RWPE2 (cell line): ENCODE measurements at regions not wholly inside any gene's neighbourhood (a gene's known extent, or its start where the extent isn't known, plus 50 kb on each side); places are given as distances from the start of the nearest gene placed in this dataset.

Source experiments
- ATAC-seq: fragments of 200-7000 bp; cut with Tn5 transposase; 3 replicates; pipeline ENCODE4 v1.9.1; 2021; ENCODE audit warnings: low read depth
- DNase-seq: peaks from one replicate; pipeline ENCODE4 v3.0.0-alpha.2; 2020; ENCODE audit warnings: low spot score
- H3K27ac ChIP-seq: fragments of 450-650 bp; 2 replicates; pipeline ENCODE4 v1.5.1; 2017; ENCODE audit warnings: mild to moderate bottlenecking; ENCODE audit not compliant: poor library complexity, severe bottlenecking
- H3K27me3 ChIP-seq: fragments of 250-450 bp; sonication (Bioruptor Pico); 2 replicates; pipeline ENCODE4 v1.5.1; 2021; ENCODE audit warnings: mild to moderate bottlenecking, moderate library complexity; ENCODE audit not compliant: insufficient read depth, poor library complexity, severe bottlenecking
- H3K36me3 ChIP-seq: fragments of 250-450 bp; sonication (Bioruptor Pico); 2 replicates; pipeline ENCODE4 v1.5.1; 2020; ENCODE audit warnings: low read depth, mild to moderate bottlenecking, moderate library complexity
- H3K4me1 ChIP-seq: fragments of 250-450 bp; sonication (Bioruptor Pico); 2 replicates; pipeline ENCODE4 v1.5.1; 2021; ENCODE audit warnings: mild to moderate bottlenecking, moderate library complexity; ENCODE audit not compliant: insufficient read depth, poor library complexity, severe bottlenecking
- H3K4me3 ChIP-seq: fragments of 250-450 bp; sonication (Bioruptor Pico); 2 replicates; pipeline ENCODE4 v1.5.1; 2021; ENCODE audit warnings: mild to moderate bottlenecking, moderate library complexity; ENCODE audit not compliant: severe bottlenecking
- H3K9me3 ChIP-seq: fragments of 250-450 bp; sonication (Bioruptor Pico); 2 replicates; pipeline ENCODE4 v1.5.1; 2021; ENCODE audit warnings: mild to moderate bottlenecking, moderate library complexity; ENCODE audit not compliant: severe bottlenecking
- TF ChIP-seq, protein P1 (sequence below): fragments of 450-650 bp; IDR thresholded peaks from one replicate; pipeline ENCODE4 v1.5.1; 2017; ENCODE audit warnings: mild to moderate bottlenecking, moderate library complexity; ENCODE audit not compliant: poor library complexity, severe bottlenecking

GRCh38 chr11:69393178-69393832, 88.2 kb upstream of the LINC01488 start:
- H3K4me3 ChIP-seq: no peak overlapping the region
- H3K9me3 ChIP-seq: no peaks in the 10 kb centered on the region
- H3K27me3 ChIP-seq: no peaks in the 10 kb centered on the region
- H3K36me3 ChIP-seq: no peaks in the 10 kb centered on the region
- no peaks in the 10 kb centered on the region for H3K4me1 ChIP-seq
- DNase-seq (no peak), ATAC-seq (no peak)
- no peak overlapping the region for H3K27ac ChIP-seq
- TF ChIP-seq, protein P1, sequence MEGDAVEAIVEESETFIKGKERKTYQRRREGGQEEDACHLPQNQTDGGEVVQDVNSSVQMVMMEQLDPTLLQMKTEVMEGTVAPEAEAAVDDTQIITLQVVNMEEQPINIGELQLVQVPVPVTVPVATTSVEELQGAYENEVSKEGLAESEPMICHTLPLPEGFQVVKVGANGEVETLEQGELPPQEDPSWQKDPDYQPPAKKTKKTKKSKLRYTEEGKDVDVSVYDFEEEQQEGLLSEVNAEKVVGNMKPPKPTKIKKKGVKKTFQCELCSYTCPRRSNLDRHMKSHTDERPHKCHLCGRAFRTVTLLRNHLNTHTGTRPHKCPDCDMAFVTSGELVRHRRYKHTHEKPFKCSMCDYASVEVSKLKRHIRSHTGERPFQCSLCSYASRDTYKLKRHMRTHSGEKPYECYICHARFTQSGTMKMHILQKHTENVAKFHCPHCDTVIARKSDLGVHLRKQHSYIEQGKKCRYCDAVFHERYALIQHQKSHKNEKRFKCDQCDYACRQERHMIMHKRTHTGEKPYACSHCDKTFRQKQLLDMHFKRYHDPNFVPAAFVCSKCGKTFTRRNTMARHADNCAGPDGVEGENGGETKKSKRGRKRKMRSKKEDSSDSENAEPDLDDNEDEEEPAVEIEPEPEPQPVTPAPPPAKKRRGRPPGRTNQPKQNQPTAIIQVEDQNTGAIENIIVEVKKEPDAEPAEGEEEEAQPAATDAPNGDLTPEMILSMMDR: no peak

- no peak for ATAC-seq
- no peaks in the 10 kb centered on the region for H3K27me3 ChIP-seq
These were observed 87.6 kb upstream of the LINC01488 start for GRCh38 chr11:69393865-69394233.

DNA sequence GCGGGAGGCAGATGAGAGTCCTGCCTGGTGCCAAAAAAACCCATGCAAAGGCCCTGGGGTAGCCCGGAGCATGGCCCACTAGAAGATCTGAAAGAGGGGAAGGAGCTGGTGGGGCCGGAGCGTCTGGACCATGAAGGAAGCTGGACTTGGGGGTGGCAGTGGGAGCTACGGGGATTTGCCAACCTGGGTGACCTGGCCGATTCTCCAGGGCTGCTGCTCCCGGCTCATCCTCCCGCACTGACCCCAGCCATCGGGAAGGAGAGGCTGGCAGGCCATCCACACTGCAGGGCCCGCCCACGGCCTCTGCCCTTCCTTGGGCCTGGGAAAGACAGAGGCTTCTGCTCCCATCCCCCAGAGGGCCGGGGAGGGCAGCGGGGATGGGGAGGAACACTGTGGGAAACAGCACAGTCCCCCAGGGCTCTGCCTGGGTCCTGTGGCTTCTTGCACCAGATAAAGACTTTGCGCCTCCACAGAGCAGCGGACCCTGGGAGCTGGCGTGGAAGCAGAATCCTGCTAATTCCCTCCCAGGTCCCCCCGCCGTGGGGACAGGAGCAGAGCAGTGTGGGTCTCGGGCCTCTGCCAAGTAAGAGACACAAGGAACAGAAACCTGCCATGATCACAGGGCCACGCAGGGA, 87.1 kb upstream of the LINC01488 start:
- TF ChIP-seq, protein P1: no peak
- DNase-seq (peak; percentile 34), ATAC-seq (no peak)
- H3K4me1 ChIP-seq: no peaks in the 10 kb centered on the region
- H3K36me3 ChIP-seq: no peaks in the 10 kb centered on the region
- no peak overlapping the region for H3K27ac ChIP-seq
- no peaks in the 10 kb centered on the region for H3K27me3 ChIP-seq
- H3K9me3 ChIP-seq: no peaks in the 10 kb centered on the region
- H3K4me3 ChIP-seq: no peak overlapping the region

More at GRCh38 chr11:69393865-69394233, 87.6 kb upstream of the LINC01488 start:
- TF ChIP-seq, protein P1: no peak
- Histone ChIP-seq H3K27ac (no peak overlapping the region), H3K4me1 (no peaks in the 10 kb centered on the region), H3K9me3 (no peaks in the 10 kb centered on the region), H3K36me3 (no peaks in the 10 kb centered on the region), H3K4me3 (no peak overlapping the region)
- DNase-seq: no peak

- Histone ChIP-seq H3K36me3 (no peaks in the 10 kb centered on the region), H3K9me3 (no peaks in the 10 kb centered on the region), H3K4me1 (no peaks in the 10 kb centered on the region), H3K27me3 (no peaks in the 10 kb centered on the region), H3K27ac (no peak overlapping the region), H3K4me3 (no peak overlapping the region)
- TF ChIP-seq, protein P1: no peak
- no peak for ATAC-seq
- no peak for DNase-seq
These were observed 86.6 kb upstream of the LINC01488 start for GRCh38 chr11:69394869-69395246.

DNA sequence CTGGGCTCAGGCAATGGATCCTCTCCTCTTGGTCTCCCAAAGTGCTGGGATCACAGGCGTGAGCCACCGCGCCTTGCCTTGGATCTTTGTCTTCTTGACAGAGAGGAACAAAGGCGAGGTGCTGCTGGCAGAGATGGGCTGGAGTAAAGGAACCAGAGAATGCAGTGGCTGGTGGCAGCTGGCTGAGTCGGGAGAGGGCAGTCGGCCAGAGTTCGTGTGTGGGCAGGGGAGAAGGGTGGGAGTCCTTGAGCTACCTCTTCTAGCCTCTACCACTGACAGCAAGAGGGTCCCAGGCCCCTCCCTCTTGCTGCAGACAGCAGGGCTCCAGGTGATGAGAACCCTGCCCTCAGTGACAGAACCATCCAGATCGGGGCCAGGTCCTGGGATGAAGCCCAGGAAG, 86.2 kb upstream of the LINC01488 start:
- no peaks in the 10 kb centered on the region for H3K36me3 ChIP-seq
- no peak for ATAC-seq
- H3K4me3 ChIP-seq: no peak overlapping the region

More for the DNA sequence above, 86.2 kb upstream of the LINC01488 start:
- Histone ChIP-seq H3K27ac (no peak overlapping the region), H3K27me3 (no peaks in the 10 kb centered on the region), H3K9me3 (no peaks in the 10 kb centered on the region), H3K4me1 (no peaks in the 10 kb centered on the region)
- TF ChIP-seq, protein P1: no peak
- DNase-seq: peak; percentile 30
